ENCODE measurements at regions not wholly inside any gene's neighbourhood (a gene's known extent, or its start where the extent isn't known, plus 50 kb on each side); places are given as distances from the start of the nearest gene placed in this dataset.

GRCh38 chr13:44244288-44244687 lies 129.3 kb upstream of the SERP2 start (continued):
- TF ChIP-seq SIN3A (conservative IDR thresholded peaks at IDR 0.05 in 1 of 2, IDR thresholded peaks at IDR 0.05 in 1 of 2; ENCODE audit: low read depth in 1 of 2, low read length in 2 of 2) (no peak), MAX (IDR thresholded peaks at IDR 0.05) (no peak), POU5F1 (IDR thresholded peaks at IDR 0.05; ENCODE audit: low read depth, low read length) (no peak)
